Activated T-helper 17 cell treated with anti-CD3 and anti-CD28 coated beads, Interleukin-2, amount 50 U/mL, for 72 hours (primary cell): ENCODE measurements at regions not wholly inside any gene's neighbourhood (a gene's known extent, or its start where the extent isn't known, plus 50 kb on each side); places are given as distances from the start of the nearest gene placed in this dataset.

ENCODE experiments used
- ATAC-seq: fragments of 150-1000 bp; cut with Tn5 transposase; replicated peaks from 2 replicates; pipeline ENCODE4 v1.10.0; 2021; ENCODE audit warnings: mild to moderate bottlenecking, moderate library complexity
- H3K27ac Mint-ChIP-seq: one replicate; pipeline ENCODE4 v1.8.0; 2022; ENCODE audit warnings: mixed read lengths
- H3K27me3 Mint-ChIP-seq: one replicate; pipeline ENCODE4 v1.8.0; 2022; ENCODE audit warnings: mixed read lengths
- H3K36me3 Mint-ChIP-seq: one replicate; pipeline ENCODE4 v1.8.0; 2022; ENCODE audit warnings: low read depth, mild to moderate bottlenecking, mixed read lengths
- H3K4me1 Mint-ChIP-seq: one replicate; pipeline ENCODE4 v1.8.0; 2022; ENCODE audit warnings: mixed read lengths
- H3K4me3 Mint-ChIP-seq: one replicate; pipeline ENCODE4 v1.8.0; 2022; ENCODE audit warnings: mild to moderate bottlenecking, mixed read lengths
- H3K9me3 Mint-ChIP-seq: one replicate; pipeline ENCODE4 v1.8.0; 2022; ENCODE audit warnings: mixed read lengths

GRCh38 chr11:91136631-91137030 lies 913.8 kb upstream of the CHORDC1 start:
- Mint-ChIP-seq H3K4me3 (no peak overlapping the region), H3K9me3 (peaks cover 9% of the 10 kb centered on the region), H3K4me1 (no peaks in the 10 kb centered on the region), H3K27ac (no peak overlapping the region), H3K36me3 (no peaks in the 10 kb centered on the region), H3K27me3 (no peaks in the 10 kb centered on the region)
- no peak for ATAC-seq

GRCh38 chr11:91133361-91133760 lies 910.5 kb upstream of the CHORDC1 start:
- no peaks in the 10 kb centered on the region for H3K27me3 Mint-ChIP-seq
- no peaks in the 10 kb centered on the region for H3K4me1 Mint-ChIP-seq
- H3K9me3 Mint-ChIP-seq: peaks cover 8% of the 10 kb centered on the region
- no peak overlapping the region for H3K4me3 Mint-ChIP-seq
- no peak overlapping the region for H3K27ac Mint-ChIP-seq
- H3K36me3 Mint-ChIP-seq: no peaks in the 10 kb centered on the region
- no peak for ATAC-seq

- no peak overlapping the region for H3K27ac Mint-ChIP-seq
- ATAC-seq: no peak
- H3K36me3 Mint-ChIP-seq: no peaks in the 10 kb centered on the region
- peaks cover 13% of the 10 kb centered on the region for H3K9me3 Mint-ChIP-seq
- no peaks in the 10 kb centered on the region for H3K4me1 Mint-ChIP-seq
- no peaks in the 10 kb centered on the region for H3K27me3 Mint-ChIP-seq
- no peak overlapping the region for H3K4me3 Mint-ChIP-seq
These were observed 906.7 kb upstream of the CHORDC1 start for GRCh38 chr11:91129596-91129995.

GRCh38 chr11:91124363-91124762 lies 901.5 kb upstream of the CHORDC1 start:
- Mint-ChIP-seq H3K36me3 (no peaks in the 10 kb centered on the region), H3K4me1 (no peaks in the 10 kb centered on the region), H3K27me3 (no peaks in the 10 kb centered on the region), H3K9me3 (peaks cover 17% of the 10 kb centered on the region), H3K4me3 (no peak overlapping the region), H3K27ac (no peak overlapping the region)
- ATAC-seq: no peak

GRCh38 chr11:91115116-91115515 lies 892.3 kb upstream of the CHORDC1 start:
- H3K4me3 Mint-ChIP-seq: no peak overlapping the region
- no peaks in the 10 kb centered on the region for H3K4me1 Mint-ChIP-seq
- H3K9me3 Mint-ChIP-seq: peaks cover 14% of the 10 kb centered on the region
- no peak for ATAC-seq
- H3K27me3 Mint-ChIP-seq: no peaks in the 10 kb centered on the region
- H3K36me3 Mint-ChIP-seq: no peaks in the 10 kb centered on the region
- H3K27ac Mint-ChIP-seq: no peak overlapping the region

GRCh38 chr11:91104237-91104636 lies 881.4 kb upstream of the CHORDC1 start:
- H3K4me3 Mint-ChIP-seq: no peak overlapping the region

GRCh38 chr11:91100427-91100826 lies 877.6 kb upstream of the CHORDC1 start:
- Mint-ChIP-seq H3K9me3 (peaks cover 3% of the 10 kb centered on the region), H3K27ac (no peak overlapping the region), H3K4me3 (no peak overlapping the region), H3K27me3 (no peaks in the 10 kb centered on the region), H3K4me1 (no peaks in the 10 kb centered on the region), H3K36me3 (no peaks in the 10 kb centered on the region)
- ATAC-seq: no peak

More at GRCh38 chr11:91104237-91104636, 881.4 kb upstream of the CHORDC1 start:
- Mint-ChIP-seq H3K27me3 (no peaks in the 10 kb centered on the region), H3K36me3 (no peaks in the 10 kb centered on the region), H3K4me1 (no peaks in the 10 kb centered on the region), H3K9me3 (no peaks in the 10 kb centered on the region), H3K27ac (no peak overlapping the region)
- no peak for ATAC-seq

GRCh38 chr11:91097083-91097482 lies 874.2 kb upstream of the CHORDC1 start:
- Mint-ChIP-seq H3K4me1 (no peaks in the 10 kb centered on the region), H3K9me3 (peaks cover 6% of the 10 kb centered on the region), H3K36me3 (no peaks in the 10 kb centered on the region), H3K4me3 (no peak overlapping the region), H3K27ac (no peak overlapping the region), H3K27me3 (no peaks in the 10 kb centered on the region)
- no peak for ATAC-seq

GRCh38 chr11:91093141-91093540 lies 870.3 kb upstream of the CHORDC1 start:
- H3K9me3 Mint-ChIP-seq: peaks cover 10% of the 10 kb centered on the region
- H3K27ac Mint-ChIP-seq: no peak overlapping the region
- H3K36me3 Mint-ChIP-seq: no peaks in the 10 kb centered on the region
- H3K4me3 Mint-ChIP-seq: no peak overlapping the region
- no peaks in the 10 kb centered on the region for H3K4me1 Mint-ChIP-seq
- H3K27me3 Mint-ChIP-seq: no peaks in the 10 kb centered on the region
- ATAC-seq: no peak

- Mint-ChIP-seq H3K36me3 (no peaks in the 10 kb centered on the region), H3K4me3 (no peak overlapping the region), H3K9me3 (peaks cover 9% of the 10 kb centered on the region), H3K27ac (no peak overlapping the region), H3K4me1 (no peaks in the 10 kb centered on the region), H3K27me3 (no peaks in the 10 kb centered on the region)
- ATAC-seq: no peak
These were observed 868.7 kb upstream of the CHORDC1 start for GRCh38 chr11:91091563-91091962.

- Mint-ChIP-seq H3K4me3 (no peak overlapping the region), H3K9me3 (peaks cover 16% of the 10 kb centered on the region)
- no peak for ATAC-seq
These were observed 863.2 kb upstream of the CHORDC1 start for GRCh38 chr11:91086028-91086427.

GRCh38 chr11:91082255-91082654 lies 859.4 kb upstream of the CHORDC1 start:
- H3K4me3 Mint-ChIP-seq: no peak overlapping the region
- no peak overlapping the region for H3K27ac Mint-ChIP-seq
- no peak for ATAC-seq
- no peaks in the 10 kb centered on the region for H3K36me3 Mint-ChIP-seq
- peaks cover 22% of the 10 kb centered on the region for H3K9me3 Mint-ChIP-seq
- H3K4me1 Mint-ChIP-seq: no peaks in the 10 kb centered on the region
- H3K27me3 Mint-ChIP-seq: no peaks in the 10 kb centered on the region

More at GRCh38 chr11:91086028-91086427, 863.2 kb upstream of the CHORDC1 start:
- no peaks in the 10 kb centered on the region for H3K4me1 Mint-ChIP-seq
- H3K36me3 Mint-ChIP-seq: no peaks in the 10 kb centered on the region
- H3K27ac Mint-ChIP-seq: no peak overlapping the region
- no peaks in the 10 kb centered on the region for H3K27me3 Mint-ChIP-seq

- Mint-ChIP-seq H3K9me3 (peaks cover 22% of the 10 kb centered on the region), H3K4me3 (no peak overlapping the region), H3K4me1 (no peaks in the 10 kb centered on the region), H3K27ac (no peak overlapping the region), H3K36me3 (no peaks in the 10 kb centered on the region), H3K27me3 (no peaks in the 10 kb centered on the region)
- ATAC-seq: no peak
These were observed 858.7 kb upstream of the CHORDC1 start for GRCh38 chr11:91081440-91082043.

- no peaks in the 10 kb centered on the region for H3K36me3 Mint-ChIP-seq
- H3K4me1 Mint-ChIP-seq: no peaks in the 10 kb centered on the region
- ATAC-seq: no peak
- H3K4me3 Mint-ChIP-seq: no peak overlapping the region
- H3K9me3 Mint-ChIP-seq: peaks cover 13% of the 10 kb centered on the region
- H3K27me3 Mint-ChIP-seq: no peaks in the 10 kb centered on the region
- H3K27ac Mint-ChIP-seq: no peak overlapping the region
These were observed 855.4 kb upstream of the CHORDC1 start for GRCh38 chr11:91078221-91078620.

- Mint-ChIP-seq H3K9me3 (peaks cover 16% of the 10 kb centered on the region), H3K27me3 (no peaks in the 10 kb centered on the region), H3K27ac (no peak overlapping the region), H3K4me1 (no peaks in the 10 kb centered on the region), H3K36me3 (no peaks in the 10 kb centered on the region), H3K4me3 (no peak overlapping the region)
- no peak for ATAC-seq
These were observed 852.3 kb upstream of the CHORDC1 start for GRCh38 chr11:91075032-91075695.
